RWPE1 (cell line): ENCODE measurements at regions not wholly inside any gene's neighbourhood (a gene's known extent, or its start where the extent isn't known, plus 50 kb on each side); places are given as distances from the start of the nearest gene placed in this dataset.

Experiments
- CTCF ChIA-PET: fragments of 350-600 bp; sonication (Branson Sonifier 250); formaldehyde crosslinking; extraction: SDS; loops from one replicate; lab custom pipeline; 2021; lab: Yijun Ruan, JAX
- POLR2A ChIA-PET: fragments of 400-600 bp; formaldehyde crosslinking; extraction: SDS; loops from one replicate; lab custom pipeline; 2020; ENCODE audit warnings: antibody characterized with exemption; ENCODE audit not compliant: low non-redundant PET; lab: Yijun Ruan, JAX
- DNase-seq: peaks from one replicate; pipeline ENCODE4 v3.0.0; 2012; ENCODE audit warnings: low spot score
- H3K27ac ChIP-seq: fragments of 450-650 bp; 2 replicates; pipeline ENCODE4 v1.5.1; 2017
- CTCF ChIP-seq: fragments of 450-650 bp; conservative IDR thresholded peaks from 2 replicates; pipeline ENCODE4 v1.5.1; 2017; ENCODE audit warnings: low read depth, mild to moderate bottlenecking

DNA sequence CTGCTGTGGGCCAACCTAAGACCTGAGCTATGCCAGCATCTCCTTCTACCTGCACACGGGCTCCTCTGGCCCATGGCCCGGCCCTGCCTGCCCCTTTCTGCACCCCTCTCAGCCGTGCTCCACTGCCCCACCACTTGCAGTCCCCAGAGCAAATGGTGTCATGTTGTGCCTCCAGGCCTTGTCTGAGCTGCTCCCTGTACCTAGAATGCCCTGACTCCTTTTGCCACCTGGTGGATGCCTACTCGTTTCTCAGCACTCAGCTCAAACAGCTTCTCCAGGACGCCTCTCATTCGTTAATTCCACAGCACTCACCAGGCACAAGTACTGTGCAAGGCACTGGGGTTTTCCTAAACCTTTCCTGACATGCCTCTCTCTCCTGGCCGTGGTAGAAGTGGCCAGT is 63.2 kb upstream of the PNMA1 start:
- peak overlapping the region; percentile 76 for H3K27ac ChIP-seq
- DNase-seq: no peak
- CTCF ChIA-PET: interaction anchor here (0.6 to 0.9 kb wide), 2 partner anchors 35 to 209 kb away, joined by 3 to 4 read pairs; no protein-coding TSS in a partner anchor
- TF ChIP-seq CTCF: no peak
- POLR2A ChIA-PET: no interaction called here

GRCh38 chr14:73776194-73776537 is 62.0 kb upstream of the PNMA1 start:
- DNase-seq: no peak
- ChIA-PET POLR2A (no interaction called here), CTCF (interaction anchor here (0.6 to 1.5 kb wide), 3 partner anchors 23 to 47 kb away, joined by 3 to 4 read pairs (median 4); no protein-coding TSS in a partner anchor)
- TF ChIP-seq CTCF: no peak
- H3K27ac ChIP-seq: peak overlapping the region; percentile 76; the same call in 1 of the 2 replicates

DNA sequence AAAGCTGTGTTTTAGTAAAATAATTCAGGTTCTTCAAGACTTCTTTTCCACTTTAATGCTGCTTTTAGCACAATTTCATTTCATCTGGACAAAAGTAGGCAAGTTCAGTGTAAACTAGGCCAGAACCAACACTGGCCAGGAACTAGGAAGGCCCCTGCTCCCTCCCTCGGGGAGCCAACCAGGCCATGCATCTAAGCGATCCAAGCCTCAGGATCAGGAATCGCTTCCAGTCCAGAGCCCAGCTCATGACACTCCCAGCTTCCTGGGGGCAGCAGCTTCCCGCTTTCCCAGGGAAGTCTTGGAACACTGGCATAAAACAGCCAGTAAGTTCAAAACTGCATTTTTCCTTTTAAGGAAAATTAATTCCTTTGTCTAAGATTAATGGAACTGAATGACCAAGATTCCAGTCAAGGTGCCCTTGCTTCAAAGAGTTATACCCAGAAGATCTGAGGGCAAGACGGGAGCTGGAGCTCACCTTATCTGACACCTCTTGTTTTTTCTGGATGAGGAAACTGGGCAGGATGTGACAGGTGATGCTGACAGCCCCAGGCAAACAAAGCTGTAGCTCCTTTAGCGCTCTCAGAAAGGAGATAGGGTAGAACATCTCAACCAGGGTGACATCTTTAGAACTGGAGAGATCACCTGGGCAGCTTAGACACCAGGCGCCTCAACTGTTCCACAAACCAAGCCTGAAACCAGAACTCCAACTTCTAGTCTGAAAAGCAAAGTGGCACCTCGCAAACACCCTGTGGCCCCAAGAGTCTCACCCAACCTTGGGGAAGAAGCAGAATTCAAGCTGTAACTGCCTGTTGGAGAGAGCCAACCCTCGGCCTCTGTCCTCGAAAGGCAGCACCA is 61.4 kb upstream of the PNMA1 start:
- CTCF ChIA-PET: interaction anchor here (0.6 to 1.5 kb wide), 3 partner anchors 22 to 47 kb away, joined by 3 to 4 read pairs (median 4); no protein-coding TSS in a partner anchor
- POLR2A ChIA-PET: interaction anchor here (1.0 kb wide), 1 partner anchor 9 kb away, joined by 3 read pairs; no protein-coding TSS in a partner anchor
- TF ChIP-seq CTCF: no peak
- DNase-seq: no peak
- H3K27ac ChIP-seq: peak overlapping the region; percentile 76

GRCh38 chr14:73774671-73775070 is 60.5 kb upstream of the PNMA1 start:
- CTCF ChIA-PET: no interaction called here
- POLR2A ChIA-PET: interaction anchor here (1.0 kb wide), 1 partner anchor 10 kb away, joined by 3 read pairs; no protein-coding TSS in a partner anchor
- peak overlapping the region; percentile 76 for H3K27ac ChIP-seq
- no peak for DNase-seq
- no peak for TF ChIP-seq CTCF

DNA sequence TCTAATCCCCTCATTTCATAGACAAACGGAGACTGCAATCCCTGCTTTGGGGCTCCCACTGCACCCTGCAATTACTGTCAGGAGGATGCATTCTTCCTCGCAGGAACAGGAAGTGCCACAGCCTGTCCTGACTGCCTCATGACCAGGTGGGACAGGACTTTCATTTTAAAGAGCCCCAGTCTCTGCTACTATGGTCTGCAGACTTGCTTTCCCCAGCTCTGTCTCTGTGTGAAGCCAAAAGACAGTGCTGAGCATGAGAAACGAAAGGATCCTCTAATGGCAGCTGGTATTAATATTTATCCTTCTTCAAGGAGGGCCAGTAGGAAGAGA is 60.0 kb upstream of the PNMA1 start:
- TF ChIP-seq CTCF: no peak
- peak overlapping the region; percentile 76 for H3K27ac ChIP-seq
- DNase-seq: no peak
- CTCF ChIA-PET: no interaction called here
- POLR2A ChIA-PET: no interaction called here

GRCh38 chr14:73773441-73774240 is 59.5 kb upstream of the PNMA1 start:
- peak overlapping the region; percentile 76 for H3K27ac ChIP-seq
- DNase-seq: no peak
- no peak for TF ChIP-seq CTCF
- CTCF ChIA-PET: no interaction called here
- POLR2A ChIA-PET: no interaction called here
